BLaER1 (cell line): ENCODE measurements at regions not wholly inside any gene's neighbourhood (a gene's known extent, or its start where the extent isn't known, plus 50 kb on each side); places are given as distances from the start of the nearest gene placed in this dataset.

Source experiments
- H3K27ac ChIP-seq: shearing (Covaris generic); formaldehyde crosslinking; 2 replicates; pipeline ENCODE4 v1.8.1; 2022
- H3K27me3 ChIP-seq: shearing (Covaris generic); formaldehyde crosslinking; 2 replicates; pipeline ENCODE4 v1.8.1; 2022
- H3K36me3 ChIP-seq: shearing (Covaris generic); formaldehyde crosslinking; 2 replicates; pipeline ENCODE4 v1.8.1; 2022
- H3K4me1 ChIP-seq: shearing (Covaris generic); formaldehyde crosslinking; 2 replicates; pipeline ENCODE4 v1.8.1; 2022
- H3K4me2 ChIP-seq: shearing (Covaris generic); formaldehyde crosslinking; 2 replicates; pipeline ENCODE4 v1.8.1; 2022
- H3K4me3 ChIP-seq: shearing (Covaris generic); formaldehyde crosslinking; 2 replicates; pipeline ENCODE4 v1.8.1; 2022
- H3K9ac ChIP-seq: shearing (Covaris generic); formaldehyde crosslinking; 2 replicates; pipeline ENCODE4 v1.8.1; 2022
- H3K9me3 ChIP-seq: shearing (Covaris generic); formaldehyde crosslinking; 2 replicates; pipeline ENCODE4 v1.8.1; 2022
- H4K20me1 ChIP-seq: shearing (Covaris generic); formaldehyde crosslinking; 2 replicates; pipeline ENCODE4 v1.8.1; 2022
- Cebpa-rat ChIP-seq: shearing (Covaris generic); IDR thresholded peaks from 2 replicates; pipeline ENCODE4 v1.8.1; 2022

DNA sequence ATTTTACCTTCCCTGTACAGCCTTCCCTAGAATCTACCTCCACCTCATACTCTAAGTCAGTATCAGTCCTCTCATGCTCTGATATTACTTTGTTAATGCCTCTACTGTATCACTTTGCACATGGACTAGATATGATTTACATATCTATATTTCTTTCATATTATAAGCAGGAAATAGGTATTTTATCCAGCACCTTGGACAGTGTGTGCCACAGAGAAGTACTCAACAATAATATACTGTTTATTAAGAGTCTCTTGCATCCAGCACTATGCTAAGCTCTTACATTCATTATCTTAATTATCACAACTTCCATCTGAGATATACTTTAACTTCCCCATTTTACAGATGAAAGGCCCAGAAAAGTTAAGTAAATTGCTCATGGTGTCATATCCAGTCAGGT lies 247.9 kb upstream of the DAB1 start:
- Histone ChIP-seq H3K4me2 (no peak overlapping the region), H3K4me1 (no peaks in the 10 kb centered on the region), H3K4me3 (no peak overlapping the region), H3K9me3 (no peaks in the 10 kb centered on the region), H3K36me3 (no peaks in the 10 kb centered on the region), H3K27ac (no peak overlapping the region), H3K9ac (no peak overlapping the region), H4K20me1 (no peaks in the 10 kb centered on the region), H3K27me3 (no peaks in the 10 kb centered on the region)
- TF ChIP-seq Cebpa-rat = no peak

DNA sequence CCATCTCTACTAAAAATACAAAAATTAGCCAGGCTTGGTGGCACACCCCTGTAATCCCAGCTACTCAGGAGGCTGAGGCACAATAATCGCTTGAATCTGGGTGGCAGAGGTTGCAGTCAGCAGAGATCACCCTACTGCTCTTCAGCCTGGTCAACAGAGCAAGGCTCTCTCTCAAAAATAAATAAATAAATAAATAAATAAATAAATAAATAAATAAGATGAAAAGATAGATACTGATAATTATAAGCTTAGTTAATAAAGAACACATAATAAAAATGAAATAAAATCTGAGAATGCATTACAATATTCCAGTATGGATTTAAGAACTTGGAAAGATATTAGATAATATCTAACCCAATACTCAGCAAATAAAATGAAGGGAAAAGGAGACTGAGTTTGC lies 235.9 kb upstream of the DAB1 start:
- no peaks in the 10 kb centered on the region for H3K9me3 ChIP-seq
- H3K4me3 ChIP-seq = no peak overlapping the region
- H3K36me3 ChIP-seq = no peaks in the 10 kb centered on the region
- H3K4me2 ChIP-seq = no peak overlapping the region
- no peaks in the 10 kb centered on the region for H3K27me3 ChIP-seq
- H4K20me1 ChIP-seq = no peaks in the 10 kb centered on the region
- no peak overlapping the region for H3K9ac ChIP-seq
- H3K4me1 ChIP-seq = no peaks in the 10 kb centered on the region
- H3K27ac ChIP-seq = no peak overlapping the region
- no peak for TF ChIP-seq Cebpa-rat

DNA sequence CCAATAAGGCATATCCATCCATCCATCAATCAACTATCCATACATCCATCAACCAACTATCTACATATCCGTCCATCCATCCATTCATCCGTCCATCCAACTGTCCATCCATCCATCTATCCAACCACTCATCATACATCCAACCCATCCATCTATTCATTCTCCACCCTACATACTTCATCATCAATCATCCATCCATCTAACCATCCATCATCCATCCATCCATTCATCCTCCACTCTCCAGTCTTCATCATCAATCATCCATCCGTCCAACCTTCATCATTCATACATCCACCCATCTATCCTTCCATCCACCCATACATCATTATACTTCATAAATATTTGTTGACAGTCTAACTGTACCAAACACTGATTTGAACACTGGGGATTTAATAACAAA lies 231.3 kb upstream of the DAB1 start:
- H3K27ac ChIP-seq = no peak overlapping the region
- no peak overlapping the region for H3K4me3 ChIP-seq
- no peak overlapping the region for H3K9ac ChIP-seq
- H3K4me2 ChIP-seq = no peak overlapping the region
- no peaks in the 10 kb centered on the region for H3K36me3 ChIP-seq
- no peaks in the 10 kb centered on the region for H3K4me1 ChIP-seq
- TF ChIP-seq Cebpa-rat = no peak
- no peaks in the 10 kb centered on the region for H3K9me3 ChIP-seq
- no peaks in the 10 kb centered on the region for H3K27me3 ChIP-seq
- H4K20me1 ChIP-seq = no peaks in the 10 kb centered on the region

GRCh38 chr1:57644667-57645066 lies 220.8 kb upstream of the DAB1 start:
- no peaks in the 10 kb centered on the region for H3K27me3 ChIP-seq
- H3K4me3 ChIP-seq = no peak overlapping the region
- TF ChIP-seq Cebpa-rat = no peak
- no peaks in the 10 kb centered on the region for H3K4me1 ChIP-seq
- H3K9ac ChIP-seq = no peak overlapping the region
- H4K20me1 ChIP-seq = no peaks in the 10 kb centered on the region
- H3K27ac ChIP-seq = no peak overlapping the region
- H3K4me2 ChIP-seq = no peak overlapping the region
- H3K9me3 ChIP-seq = no peaks in the 10 kb centered on the region
- H3K36me3 ChIP-seq = no peaks in the 10 kb centered on the region

DNA sequence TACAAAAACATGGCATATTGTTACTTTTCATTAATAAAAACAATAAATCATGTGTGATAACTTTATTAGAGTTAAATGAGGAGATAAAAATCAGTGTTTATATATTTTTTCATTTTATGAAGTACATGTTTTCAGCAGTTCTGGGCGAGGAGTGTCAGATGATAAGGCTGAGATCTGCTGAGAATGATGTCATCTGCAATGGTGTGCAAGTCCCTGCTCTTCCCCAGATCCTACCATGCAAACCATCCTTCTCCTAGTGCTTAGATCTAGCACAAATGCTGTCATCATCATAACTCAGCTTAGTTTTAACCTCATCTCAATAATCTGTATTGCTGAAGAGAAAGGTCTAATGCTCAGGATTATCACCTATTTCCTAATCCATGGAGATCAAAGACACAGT lies 214.4 kb upstream of the DAB1 start:
- Histone ChIP-seq H3K9ac (no peak overlapping the region), H3K4me3 (no peak overlapping the region), H3K27ac (no peak overlapping the region), H3K4me1 (no peaks in the 10 kb centered on the region), H3K4me2 (no peak overlapping the region), H3K9me3 (no peaks in the 10 kb centered on the region), H3K27me3 (no peaks in the 10 kb centered on the region), H3K36me3 (no peaks in the 10 kb centered on the region), H4K20me1 (no peaks in the 10 kb centered on the region)
- no peak for TF ChIP-seq Cebpa-rat

DNA sequence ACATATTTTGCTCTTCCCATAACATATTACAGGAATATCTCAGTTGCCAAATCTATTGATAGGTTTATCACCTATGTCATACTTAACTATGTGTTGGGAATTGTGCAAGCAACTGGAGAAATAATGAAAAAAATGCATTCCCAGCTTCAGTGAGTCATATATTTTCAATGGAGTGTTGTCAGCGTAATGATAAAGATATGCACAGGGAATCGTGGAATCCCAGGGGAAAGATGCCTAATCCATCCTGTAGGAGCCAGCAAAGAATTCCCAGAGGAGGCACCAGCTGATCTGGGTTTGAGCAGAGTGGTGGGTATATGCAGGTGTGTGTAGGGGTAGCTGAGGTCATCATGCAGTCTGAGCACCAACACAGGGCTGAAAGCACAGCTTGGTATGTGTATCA lies 213.3 kb upstream of the DAB1 start:
- no peak for TF ChIP-seq Cebpa-rat
- H3K36me3 ChIP-seq = no peaks in the 10 kb centered on the region
- no peaks in the 10 kb centered on the region for H3K9me3 ChIP-seq
- H3K4me1 ChIP-seq = no peaks in the 10 kb centered on the region
- no peak overlapping the region for H3K27ac ChIP-seq
- no peak overlapping the region for H3K4me3 ChIP-seq
- H3K9ac ChIP-seq = no peak overlapping the region
- no peak overlapping the region for H3K4me2 ChIP-seq
- no peaks in the 10 kb centered on the region for H3K27me3 ChIP-seq
- H4K20me1 ChIP-seq = no peaks in the 10 kb centered on the region

- no peak for TF ChIP-seq Cebpa-rat
- Histone ChIP-seq H3K36me3 (no peaks in the 10 kb centered on the region), H4K20me1 (no peaks in the 10 kb centered on the region), H3K4me3 (no peak overlapping the region), H3K27me3 (no peaks in the 10 kb centered on the region), H3K4me1 (no peaks in the 10 kb centered on the region), H3K9ac (no peak overlapping the region), H3K4me2 (no peak overlapping the region), H3K9me3 (no peaks in the 10 kb centered on the region), H3K27ac (no peak overlapping the region)
Measured at GRCh38 chr1:57633881-57634280, 210.0 kb upstream of the DAB1 start.

DNA sequence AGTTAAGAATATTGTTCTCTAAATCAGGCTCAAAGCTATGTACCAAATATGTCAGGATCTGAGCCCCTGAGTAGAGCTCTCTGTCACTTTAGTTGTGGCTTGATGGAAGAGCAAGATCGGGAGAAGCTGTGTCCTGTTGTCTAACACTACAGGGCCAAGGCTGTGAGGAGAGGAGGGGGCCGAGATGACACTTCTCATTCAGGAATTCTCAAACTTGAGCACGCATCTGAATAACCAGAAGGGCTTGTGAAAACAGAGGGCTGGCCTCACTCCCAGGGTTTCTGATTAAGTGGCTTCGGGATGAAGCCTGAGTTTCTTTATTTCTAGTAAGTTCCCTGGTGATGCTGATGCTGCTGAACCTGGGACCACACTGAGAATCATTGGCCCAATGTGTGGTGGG lies 209.2 kb upstream of the DAB1 start:
- H3K4me2 ChIP-seq = no peak overlapping the region

DNA sequence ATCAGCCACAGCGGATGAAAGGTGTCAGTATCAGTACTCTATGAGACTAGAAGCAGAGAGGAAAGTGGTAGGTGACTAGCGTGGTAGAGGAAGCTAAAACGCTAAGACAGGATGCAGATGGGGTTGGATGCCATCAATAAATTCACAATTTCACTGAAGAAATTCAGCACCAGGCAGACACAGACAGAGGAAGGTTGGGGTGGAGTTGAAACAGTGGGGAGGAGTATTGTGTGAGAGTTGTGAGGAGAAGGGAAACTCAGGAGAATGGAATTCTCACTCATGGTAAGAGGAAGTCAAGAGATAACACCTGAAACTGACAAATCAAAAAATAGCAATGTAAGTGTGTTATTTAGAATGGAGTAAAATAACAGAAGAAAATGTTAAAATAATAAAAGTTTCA lies 208.5 kb upstream of the DAB1 start:
- H3K9ac ChIP-seq = no peak overlapping the region
- no peaks in the 10 kb centered on the region for H3K27me3 ChIP-seq
- H4K20me1 ChIP-seq = no peaks in the 10 kb centered on the region
- H3K27ac ChIP-seq = no peak overlapping the region
- TF ChIP-seq Cebpa-rat = no peak
- H3K4me1 ChIP-seq = no peaks in the 10 kb centered on the region
- no peaks in the 10 kb centered on the region for H3K36me3 ChIP-seq
- no peak overlapping the region for H3K4me2 ChIP-seq
- no peak overlapping the region for H3K4me3 ChIP-seq
- no peaks in the 10 kb centered on the region for H3K9me3 ChIP-seq

More for the DNA sequence above, 209.2 kb upstream of the DAB1 start:
- H3K4me1 ChIP-seq = no peaks in the 10 kb centered on the region
- no peaks in the 10 kb centered on the region for H3K9me3 ChIP-seq
- no peak for TF ChIP-seq Cebpa-rat
- H3K4me3 ChIP-seq = no peak overlapping the region
- H3K27ac ChIP-seq = no peak overlapping the region
- H3K36me3 ChIP-seq = no peaks in the 10 kb centered on the region
- H4K20me1 ChIP-seq = no peaks in the 10 kb centered on the region
- no peak overlapping the region for H3K9ac ChIP-seq
- H3K27me3 ChIP-seq = no peaks in the 10 kb centered on the region

DNA sequence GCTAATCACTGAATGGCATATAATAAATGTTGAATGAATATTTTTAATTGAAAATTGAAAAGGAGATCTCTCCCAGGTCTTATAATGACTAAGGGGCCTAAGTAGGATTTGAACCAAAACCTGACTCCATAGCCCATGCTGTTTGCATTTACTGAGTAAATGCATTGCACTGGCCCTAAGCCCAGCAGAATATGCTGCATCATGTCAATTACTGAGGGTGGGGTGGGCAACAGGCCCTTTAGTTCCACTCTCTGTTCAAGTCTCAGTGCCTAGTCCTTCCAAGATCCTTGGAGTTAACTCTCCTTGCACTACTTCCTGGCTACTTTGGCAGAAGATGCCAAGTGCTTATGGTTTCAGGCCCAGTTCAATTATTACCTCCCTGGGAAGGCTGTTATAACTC lies 203.8 kb upstream of the DAB1 start:
- no peak overlapping the region for H3K4me2 ChIP-seq
- TF ChIP-seq Cebpa-rat = no peak
- no peaks in the 10 kb centered on the region for H3K27me3 ChIP-seq

DNA sequence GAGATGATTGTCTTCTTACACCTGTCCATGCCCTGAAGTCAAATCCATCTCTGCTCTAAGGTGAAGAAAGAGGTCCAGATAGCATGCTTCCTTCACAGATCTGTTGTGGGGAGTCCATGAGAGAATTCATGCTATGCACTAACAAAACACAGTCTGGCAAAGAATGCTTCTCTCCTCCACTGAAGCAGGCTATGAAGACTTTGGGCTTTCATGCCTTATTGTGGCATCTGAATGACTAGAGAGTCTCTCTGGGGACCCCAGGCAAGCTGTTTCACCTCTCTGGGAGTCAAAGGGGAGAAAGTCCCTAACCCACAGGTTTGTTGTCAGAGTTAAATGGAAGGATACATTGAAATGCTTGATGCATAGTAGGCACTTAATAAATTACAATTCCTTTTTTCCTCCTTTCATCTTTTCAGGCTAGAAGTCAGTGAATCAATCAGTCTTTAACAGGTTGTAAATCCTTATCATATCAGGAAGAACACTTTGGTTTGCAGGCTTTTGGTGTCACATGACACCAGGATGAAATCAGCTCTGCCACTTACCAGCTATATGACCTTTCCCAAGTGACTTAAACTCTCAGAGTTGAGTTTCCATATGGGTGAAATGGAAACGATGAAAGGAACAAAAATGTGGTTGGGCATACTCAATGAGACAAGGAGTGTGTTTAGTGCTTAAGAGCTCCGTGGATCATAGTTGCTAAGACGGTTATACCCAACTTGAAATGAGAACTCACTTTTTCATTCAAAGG lies 200.1 kb upstream of the DAB1 start:
- H3K4me3 ChIP-seq = no peak overlapping the region
- no peak overlapping the region for H3K9ac ChIP-seq
- H4K20me1 ChIP-seq = no peaks in the 10 kb centered on the region
- no peaks in the 10 kb centered on the region for H3K27me3 ChIP-seq
- H3K27ac ChIP-seq = no peak overlapping the region
- H3K4me1 ChIP-seq = 0 out of 2 replicates have a peak, but pooled peaks cover 6% of the 10 kb centered on the region
- H3K4me2 ChIP-seq = no peak overlapping the region
- no peaks in the 10 kb centered on the region for H3K9me3 ChIP-seq
- no peaks in the 10 kb centered on the region for H3K36me3 ChIP-seq
- TF ChIP-seq Cebpa-rat = no peak

More for the DNA sequence above, 203.8 kb upstream of the DAB1 start:
- no peaks in the 10 kb centered on the region for H3K4me1 ChIP-seq
- H4K20me1 ChIP-seq = no peaks in the 10 kb centered on the region
- H3K4me3 ChIP-seq = no peak overlapping the region
- no peaks in the 10 kb centered on the region for H3K9me3 ChIP-seq
- H3K9ac ChIP-seq = no peak overlapping the region
- no peaks in the 10 kb centered on the region for H3K36me3 ChIP-seq
- H3K27ac ChIP-seq = no peak overlapping the region
